Liver (tissue), 8 donors: ENCODE measurements at regions not wholly inside any gene's neighbourhood (a gene's known extent, or its start where the extent isn't known, plus 50 kb on each side); places are given as distances from the start of the nearest gene placed in this dataset.

Experiments
- DNase-seq: peaks from one replicate; pipeline ENCODE4 v3.0.0-alpha.2; 2017; ENCODE audit warnings: low spot score
- H3K27ac ChIP-seq, 2 donors: one replicate each; pipeline ENCODE4 v1.7.0; 2013; ENCODE audit warnings: inconsistent platforms in 2 of 2, low read length in 2 of 2, control low read depth in 1 of 2, low read depth in 1 of 2, mild to moderate bottlenecking in 1 of 2
- H3K27me3 ChIP-seq, 4 donors: one replicate each; pipeline versions ENCODE4 v1.6.1 to v1.7.0; 2013; ENCODE audit warnings: low read length in 3 of 4, inconsistent platforms in 1 of 4, mild to moderate bottlenecking in 1 of 4, moderate library complexity in 1 of 4; ENCODE audit not compliant: control insufficient read depth in 4 of 4, insufficient read depth in 4 of 4
- H3K36me3 ChIP-seq, 4 donors: one replicate each; pipeline versions ENCODE4 v1.6.1 to v1.7.0; 2013; ENCODE audit warnings: low read length in 3 of 4, mild to moderate bottlenecking in 3 of 4, low read depth in 1 of 4, moderate library complexity in 1 of 4; ENCODE audit not compliant: control insufficient read depth in 4 of 4, insufficient read depth in 3 of 4
- H3K4me1 ChIP-seq, 4 donors: one replicate each; pipeline versions ENCODE4 v1.6.1 to v1.7.0; 2013; ENCODE audit warnings: low read length in 3 of 4, mild to moderate bottlenecking in 3 of 4, moderate library complexity in 1 of 4; ENCODE audit not compliant: control insufficient read depth in 4 of 4, insufficient read depth in 4 of 4
- H3K4me3 ChIP-seq, 3 donors: one replicate each; pipeline versions ENCODE4 v1.6.1 to v1.7.0; 2013; ENCODE audit warnings: low read length in 3 of 3, control low read depth in 1 of 3, low read depth in 1 of 3, mild to moderate bottlenecking in 1 of 3
- H3K9ac ChIP-seq, 2 donors: one replicate each; pipeline ENCODE4 v1.7.0; 2013; ENCODE audit warnings: low read length in 2 of 2, mild to moderate bottlenecking in 2 of 2, moderate library complexity in 2 of 2, control low read depth in 1 of 2, low read depth in 1 of 2
- H3K9me3 ChIP-seq, 4 donors: one replicate each; pipeline versions ENCODE4 v1.6.1 to v1.7.0; 2013; ENCODE audit warnings: low read length in 3 of 4; ENCODE audit not compliant: control insufficient read depth in 4 of 4
- ATF3 ChIP-seq: IDR thresholded peaks from 2 replicates; pipeline ENCODE4 v1.6.1; 2016; ENCODE audit warnings: antibody characterized with exemption
- CTCF ChIP-seq: fragments of 150-350 bp; IDR thresholded peaks from 2 replicates; pipeline ENCODE4 v1.5.1; 2017; ENCODE audit warnings: improper control_type of control experiment, low read depth, low read length; ENCODE audit not compliant: missing input control
- FOXA2 ChIP-seq: IDR thresholded peaks from 2 replicates; pipeline ENCODE4 v1.6.1; 2016; ENCODE audit warnings: antibody characterized with exemption
- HNF4A ChIP-seq, 2 donors: conservative IDR thresholded peaks; 2 replicates each; pipeline ENCODE4 v1.6.1; 2016; ENCODE audit warnings: antibody characterized with exemption in 2 of 2, mild to moderate bottlenecking in 2 of 2
- JUND ChIP-seq, 2 donors: IDR thresholded peaks; 2 replicates each; pipeline ENCODE4 v1.6.1; 2016; ENCODE audit warnings: antibody characterized with exemption in 2 of 2
- NR2F2 ChIP-seq: IDR thresholded peaks from 2 replicates; pipeline ENCODE4 v1.6.1; 2016; ENCODE audit warnings: antibody characterized with exemption
- RAD21 ChIP-seq, 2 donors: IDR thresholded peaks; 2 replicates each; pipeline ENCODE4 v1.6.1; 2016; ENCODE audit warnings: antibody characterized with exemption in 2 of 2, mild to moderate bottlenecking in 2 of 2
- REST ChIP-seq: IDR thresholded peaks from 2 replicates; pipeline ENCODE4 v1.6.1; 2016; ENCODE audit warnings: antibody characterized with exemption, mild to moderate bottlenecking
- TAF1 ChIP-seq: conservative IDR thresholded peaks from 2 replicates; pipeline ENCODE4 v1.6.1; 2016; ENCODE audit warnings: antibody characterized with exemption, mild to moderate bottlenecking
- YY1 ChIP-seq: IDR thresholded peaks from 2 replicates; pipeline ENCODE4 v1.6.1; 2016; ENCODE audit warnings: antibody characterized with exemption, mild to moderate bottlenecking
- ZBTB33 ChIP-seq: IDR thresholded peaks from 2 replicates; pipeline ENCODE4 v1.6.1; 2016; ENCODE audit warnings: antibody characterized with exemption
- WGBS: extraction: QIAGEN DNeasy Blood & Tissue Kit; methylation state at CpG from one replicate; pipeline ENCODE4 v1.1.7; 2013; 5-methylcytosine and 5-hydroxymethylcytosine counted together
- TF ChIP-seq, protein P1 (sequence below): IDR thresholded peaks from 2 replicates; pipeline ENCODE4 v1.6.1; 2016; ENCODE audit warnings: antibody characterized with exemption
- donor health status: healthy.
- donor health status: healthy.
- donor health status: healthy.
- donor health status: healthy.
- donor health status: healthy.

DNA sequence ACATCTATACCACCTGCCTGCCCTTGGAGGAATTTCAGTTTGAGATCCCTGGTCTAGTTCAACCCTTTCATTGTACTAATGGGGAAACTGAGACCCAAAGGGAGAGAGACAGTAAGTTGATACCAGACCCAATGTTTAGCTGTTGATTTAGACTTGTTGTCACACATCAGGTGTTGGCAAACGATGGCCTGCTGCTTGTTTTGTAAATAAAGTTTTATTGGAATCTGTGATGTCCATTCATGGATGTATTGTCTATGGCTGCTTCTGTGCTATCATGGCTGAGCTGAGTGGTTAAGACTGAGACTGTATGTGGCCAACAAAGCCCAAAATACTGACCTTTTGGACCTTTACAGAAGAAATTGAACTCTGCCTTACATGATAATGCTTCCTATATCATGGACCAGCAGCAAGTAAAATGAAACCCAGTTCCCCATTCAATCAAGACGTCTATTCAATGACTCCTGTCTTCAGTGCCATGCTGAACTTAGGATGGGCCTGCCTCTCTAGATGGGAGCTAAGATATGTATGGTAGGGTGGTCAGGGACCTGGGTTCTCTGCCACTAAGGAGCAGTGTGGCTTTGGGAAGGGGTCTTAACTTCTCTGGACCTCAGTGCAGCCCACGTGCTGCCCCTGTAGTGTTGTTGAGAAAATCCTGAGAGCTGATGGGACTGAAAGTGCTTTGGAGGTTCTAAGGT lies 111.0 kb downstream of the IRX5 start (continued):
- TF ChIP-seq ZBTB33 = no peak
- TF ChIP-seq, protein P1, sequence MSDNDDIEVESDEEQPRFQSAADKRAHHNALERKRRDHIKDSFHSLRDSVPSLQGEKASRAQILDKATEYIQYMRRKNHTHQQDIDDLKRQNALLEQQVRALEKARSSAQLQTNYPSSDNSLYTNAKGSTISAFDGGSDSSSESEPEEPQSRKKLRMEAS = no peak
- TF ChIP-seq RAD21 (IDR thresholded peaks at IDR 0.05) = no peak
- TF ChIP-seq ATF3 = no peak
- TF ChIP-seq YY1 = no peak
- TF ChIP-seq TAF1 = no peak
- TF ChIP-seq HNF4A (conservative IDR thresholded peaks at IDR 0.05) = no peak

- no peaks in the 10 kb centered on the region for H3K27me3 ChIP-seq
Observed at GRCh38 chr16:55042556-55043432, 112.1 kb downstream of the IRX5 start.

GRCh38 chr16:55043499-55043898 lies 112.8 kb downstream of the IRX5 start:
- TF ChIP-seq FOXA2 (no peak), JUND (IDR thresholded peaks at IDR 0.05) (no peak), NR2F2 (no peak), YY1 (no peak), REST (no peak), CTCF (no peak)
- no peak for DNase-seq
- Histone ChIP-seq H3K9ac (no peak overlapping the region), H3K4me1 (no peaks in the 10 kb centered on the region), H3K27me3 (no peaks in the 10 kb centered on the region), H3K36me3 (no peaks in the 10 kb centered on the region), H3K27ac (no peak overlapping the region), H3K4me3 (no peak overlapping the region), H3K9me3 (no peaks in the 10 kb centered on the region)
- 50% methylated on average over 3 of the region's 3 CpGs for WGBS

More at GRCh38 chr16:55042556-55043432, 112.1 kb downstream of the IRX5 start:
- Histone ChIP-seq H3K9me3 (no peaks in the 10 kb centered on the region), H3K9ac (no peak overlapping the region), H3K36me3 (no peaks in the 10 kb centered on the region), H3K4me1 (no peaks in the 10 kb centered on the region), H3K4me3 (no peak overlapping the region), H3K27ac (no peak overlapping the region)
- 95% methylated on average over 13 of the region's 13 CpGs for WGBS
- TF ChIP-seq, protein P1 = no peak
- no peak for TF ChIP-seq CTCF
- DNase-seq = peak; percentile 17
